ENCODE measurements at regions not wholly inside any gene's neighbourhood (a gene's known extent, or its start where the extent isn't known, plus 50 kb on each side); places are given as distances from the start of the nearest gene placed in this dataset.

DNA sequence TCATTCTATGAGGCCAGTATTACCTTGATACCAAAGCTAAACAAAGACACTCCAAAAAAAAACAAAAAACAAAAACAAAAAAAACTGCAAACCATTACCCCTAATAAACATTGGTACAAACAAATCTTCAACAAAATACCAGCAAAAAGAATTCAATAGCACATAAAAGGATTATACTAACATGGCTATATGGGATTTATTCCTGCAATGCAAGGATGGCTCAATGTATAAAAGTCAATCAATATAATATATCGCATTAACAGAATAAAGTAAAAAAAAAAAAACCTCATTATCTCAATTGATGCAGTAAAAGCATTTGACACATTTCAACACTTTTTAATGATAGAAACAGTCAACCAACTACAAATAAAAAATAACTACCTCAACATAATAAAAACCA is 233.3 kb upstream of the NFE2L3 start:
- TF ChIP-seq, protein P1, sequence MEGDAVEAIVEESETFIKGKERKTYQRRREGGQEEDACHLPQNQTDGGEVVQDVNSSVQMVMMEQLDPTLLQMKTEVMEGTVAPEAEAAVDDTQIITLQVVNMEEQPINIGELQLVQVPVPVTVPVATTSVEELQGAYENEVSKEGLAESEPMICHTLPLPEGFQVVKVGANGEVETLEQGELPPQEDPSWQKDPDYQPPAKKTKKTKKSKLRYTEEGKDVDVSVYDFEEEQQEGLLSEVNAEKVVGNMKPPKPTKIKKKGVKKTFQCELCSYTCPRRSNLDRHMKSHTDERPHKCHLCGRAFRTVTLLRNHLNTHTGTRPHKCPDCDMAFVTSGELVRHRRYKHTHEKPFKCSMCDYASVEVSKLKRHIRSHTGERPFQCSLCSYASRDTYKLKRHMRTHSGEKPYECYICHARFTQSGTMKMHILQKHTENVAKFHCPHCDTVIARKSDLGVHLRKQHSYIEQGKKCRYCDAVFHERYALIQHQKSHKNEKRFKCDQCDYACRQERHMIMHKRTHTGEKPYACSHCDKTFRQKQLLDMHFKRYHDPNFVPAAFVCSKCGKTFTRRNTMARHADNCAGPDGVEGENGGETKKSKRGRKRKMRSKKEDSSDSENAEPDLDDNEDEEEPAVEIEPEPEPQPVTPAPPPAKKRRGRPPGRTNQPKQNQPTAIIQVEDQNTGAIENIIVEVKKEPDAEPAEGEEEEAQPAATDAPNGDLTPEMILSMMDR (conservative IDR thresholded peaks at IDR 0.05 in 1 of 2, IDR thresholded peaks at IDR 0.05 in 1 of 2; ENCODE audit: low read depth in 1 of 2, low read length in 2 of 2): no peak
- TF ChIP-seq EZH2 (IDR thresholded peaks at IDR 0.05; ENCODE audit: low read length, missing control alignments): no peak
